Brain microvascular endothelial cell (primary cell): ENCODE measurements at regions not wholly inside any gene's neighbourhood (a gene's known extent, or its start where the extent isn't known, plus 50 kb on each side); places are given as distances from the start of the nearest gene placed in this dataset.

Experiments
- DNase-seq: peaks from one replicate; pipeline ENCODE4 v3.0.0-alpha.2; 2020
- H3K27ac ChIP-seq: fragments of 250-450 bp; sonication (Bioruptor Pico); 2 replicates; pipeline ENCODE4 v1.5.1; 2020; ENCODE audit warnings: mild to moderate bottlenecking, moderate library complexity
- H3K27me3 ChIP-seq: fragments of 250-450 bp; sonication (Bioruptor Pico); replicated peaks from 2 replicates; pipeline ENCODE4 v1.5.1; 2020; ENCODE audit warnings: mild to moderate bottlenecking
- H3K36me3 ChIP-seq: fragments of 250-450 bp; sonication (Bioruptor Pico); replicated peaks from 2 replicates; pipeline ENCODE4 v1.5.1; 2020; ENCODE audit warnings: mild to moderate bottlenecking
- H3K4me3 ChIP-seq: 2 replicates; pipeline ENCODE4 v1.5.1; 2011; ENCODE audit warnings: low read depth, mild to moderate bottlenecking, control low read depth, low read length, moderate library complexity
- CTCF ChIP-seq: IDR thresholded peaks from 2 replicates; pipeline ENCODE4 v1.5.1; 2011; ENCODE audit warnings: low read depth, mild to moderate bottlenecking, moderate library complexity, low read length, control low read depth, inconsistent platforms; ENCODE audit errors: missing control alignments
- in situ Hi-C: cut with HindIII; loops from 2 replicates; pipeline ENCODE4 v1.10.0; 2017; ENCODE audit warnings: low sequenced_read_pairs, low pct_ligation_motif_present

- H3K4me3 ChIP-seq, result no peak overlapping the region
- no peak for TF ChIP-seq CTCF
Measured at GRCh38 chr2:203645831-203646230, 60.6 kb upstream of the CD28 start.

GRCh38 chr2:203646266-203646864, 60.1 kb upstream of the CD28 start:
- Histone ChIP-seq H3K36me3 (no peaks in the 10 kb centered on the region), H3K4me3 (no peak overlapping the region), H3K27me3 (no peaks in the 10 kb centered on the region), H3K27ac (no peak overlapping the region)
- in situ Hi-C loops, result no loop called here
- TF ChIP-seq CTCF, result no peak
- no peak for DNase-seq

More at GRCh38 chr2:203645831-203646230, 60.6 kb upstream of the CD28 start:
- DNase-seq, result no peak
- Histone ChIP-seq H3K27ac (no peak overlapping the region), H3K36me3 (no peaks in the 10 kb centered on the region), H3K27me3 (no peaks in the 10 kb centered on the region)
- in situ Hi-C loops, result no loop called here

GRCh38 chr2:203646961-203647360, 59.5 kb upstream of the CD28 start:
- TF ChIP-seq CTCF, result no peak
- no peak for DNase-seq
- Histone ChIP-seq H3K4me3 (no peak overlapping the region), H3K27ac (no peak overlapping the region), H3K36me3 (no peaks in the 10 kb centered on the region), H3K27me3 (no peaks in the 10 kb centered on the region)
- in situ Hi-C loops, result no loop called here

GRCh38 chr2:203647579-203647978, 58.9 kb upstream of the CD28 start:
- in situ Hi-C loops, result no loop called here
- TF ChIP-seq CTCF, result no peak
- Histone ChIP-seq H3K4me3 (no peak overlapping the region), H3K27ac (no peak overlapping the region), H3K27me3 (no peaks in the 10 kb centered on the region), H3K36me3 (no peaks in the 10 kb centered on the region)
- no peak for DNase-seq

GRCh38 chr2:203648273-203648672, 58.2 kb upstream of the CD28 start:
- Histone ChIP-seq H3K4me3 (no peak overlapping the region), H3K27me3 (no peaks in the 10 kb centered on the region), H3K27ac (no peak overlapping the region), H3K36me3 (no peaks in the 10 kb centered on the region)
- TF ChIP-seq CTCF, result no peak
- DNase-seq, result no peak
- in situ Hi-C loops, result no loop called here

- Histone ChIP-seq H3K36me3 (no peaks in the 10 kb centered on the region), H3K27ac (no peak overlapping the region), H3K4me3 (no peak overlapping the region), H3K27me3 (no peaks in the 10 kb centered on the region)
- in situ Hi-C loops, result no loop called here
- DNase-seq, result no peak
- no peak for TF ChIP-seq CTCF
Measured at GRCh38 chr2:203649176-203649814, 57.1 kb upstream of the CD28 start.
